Kidney (tissue), 13 donors: ENCODE measurements at regions not wholly inside any gene's neighbourhood (a gene's known extent, or its start where the extent isn't known, plus 50 kb on each side); places are given as distances from the start of the nearest gene placed in this dataset.

Experiments used
- DNase-seq, 5 donors: peaks; one replicate each; pipeline ENCODE4 v3.0.0-alpha.2; 2013 to 2020
- FAIRE-seq: peaks from 2 replicates; lab custom pipeline; 2012; peaks lifted over from hg19 to GRCh38; lab: Jason Lieb, UNC
- H3K27ac ChIP-seq, 2 donors: one replicate each; pipeline ENCODE4 v1.7.0; 2013; ENCODE audit warnings: low read depth in 2 of 2, low read length in 2 of 2, inconsistent platforms in 1 of 2
- H3K27me3 ChIP-seq: one replicate; pipeline ENCODE4 v1.7.1; 2013; ENCODE audit warnings: low read length, inconsistent platforms; ENCODE audit not compliant: control insufficient read depth, insufficient read depth
- H3K36me3 ChIP-seq, 3 donors: one replicate each; pipeline versions ENCODE4 v1.7.0 to v1.7.1; 2013; ENCODE audit warnings: low read length in 3 of 3, control low read depth in 1 of 3, inconsistent platforms in 1 of 3; ENCODE audit not compliant: insufficient read depth in 3 of 3, control insufficient read depth in 2 of 3
- H3K4me1 ChIP-seq, 3 donors: one replicate each; pipeline versions ENCODE4 v1.7.0 to v1.7.1; 2013; ENCODE audit warnings: low read length in 3 of 3, inconsistent platforms in 1 of 3, low read depth in 1 of 3; ENCODE audit not compliant: control insufficient read depth in 2 of 3, insufficient read depth in 2 of 3
- H3K4me3 ChIP-seq, 3 donors: one replicate each; pipeline versions ENCODE4 v1.7.0 to v1.8.1; 2013; ENCODE audit warnings: low read length in 3 of 3, control low read depth in 1 of 3, inconsistent platforms in 1 of 3
- H3K9ac ChIP-seq, 3 donors: one replicate each; pipeline versions ENCODE4 v1.7.0 to v1.7.1; 2013; ENCODE audit warnings: low read length in 3 of 3, control low read depth in 1 of 3, inconsistent platforms in 1 of 3
- H3K9me3 ChIP-seq, 3 donors: one replicate each; pipeline versions ENCODE4 v1.7.0 to v1.7.1; 2013; ENCODE audit warnings: low read length in 3 of 3, control low read depth in 1 of 3, inconsistent platforms in 1 of 3; ENCODE audit not compliant: control insufficient read depth in 2 of 3, insufficient read depth in 1 of 3
- CTCF ChIP-seq: IDR thresholded peaks from 3 replicates; pipeline ENCODE4 v1.5.1; 2012; ENCODE audit warnings: mild to moderate bottlenecking, moderate library complexity, borderline replicate concordance; ENCODE audit not compliant: insufficient read depth; ENCODE audit errors: extremely low read depth
- intact Hi-C: fragments of 100-400 bp; cut with DNase I; formaldehyde crosslinking; loops from one replicate; pipeline ENCODE4 v1.11.1; 2022
- donor health status: control.
- donor health status: control.
- donor health status: control.
- donor health status: control.
- donor health status: control.
- donor health status: DM: yes; HTN: yes; CAD: no.
- donor health status: Normal renal cell carcinoma (clear cell type).

- Histone ChIP-seq H3K9ac (no peak overlapping the region), H3K27ac (no peak overlapping the region), H3K27me3 (peaks cover 5% of the 10 kb centered on the region), H3K4me1 (no peaks in the 10 kb centered on the region), H3K4me3 (no peak overlapping the region), H3K9me3 (peaks cover 0 to 11% (median 5%) of the 10 kb centered on the region in 3 donors), H3K36me3 (no peaks in the 10 kb centered on the region)
- TF ChIP-seq CTCF = no peak
- no peak for FAIRE-seq
- intact Hi-C loops = no loop called here
- DNase-seq = no peak
Measured at GRCh38 chr22:49703990-49704344, 123.7 kb downstream of the BRD1 start.

- Histone ChIP-seq H3K4me3 (no peak overlapping the region), H3K27me3 (peaks cover 5% of the 10 kb centered on the region), H3K4me1 (no peaks in the 10 kb centered on the region), H3K9ac (no peak overlapping the region), H3K36me3 (no peaks in the 10 kb centered on the region), H3K27ac (no peak overlapping the region), H3K9me3 (peaks cover 0 to 10% (median 5%) of the 10 kb centered on the region in 3 donors)
- FAIRE-seq (no peak), DNase-seq (no peak)
- TF ChIP-seq CTCF = no peak
- intact Hi-C loops = no loop called here
Measured at GRCh38 chr22:49703505-49703904, 124.2 kb downstream of the BRD1 start.

- DNase-seq (no peak), FAIRE-seq (no peak)
- Histone ChIP-seq H3K27ac (no peak overlapping the region), H3K4me1 (no peaks in the 10 kb centered on the region), H3K9me3 (peaks cover 0 to 10% (median 5%) of the 10 kb centered on the region in 3 donors), H3K36me3 (no peaks in the 10 kb centered on the region), H3K27me3 (peaks cover 5% of the 10 kb centered on the region), H3K9ac (no peak overlapping the region), H3K4me3 (no peak overlapping the region)
- no peak for TF ChIP-seq CTCF
- intact Hi-C loops = no loop called here
Measured at GRCh38 chr22:49702068-49702397, 125.6 kb downstream of the BRD1 start.

GRCh38 chr22:49701380-49702067 is 126.1 kb downstream of the BRD1 start:
- Histone ChIP-seq H3K4me3 (no peak overlapping the region), H3K9me3 (peaks cover 0 to 10% (median 5%) of the 10 kb centered on the region in 3 donors), H3K27me3 (peaks cover 5% of the 10 kb centered on the region), H3K9ac (no peak overlapping the region), H3K4me1 (no peaks in the 10 kb centered on the region), H3K27ac (no peak overlapping the region), H3K36me3 (no peaks in the 10 kb centered on the region)
- DNase-seq (no peak), FAIRE-seq (no peak)
- intact Hi-C loops = no loop called here
- peak; percentile 3 for TF ChIP-seq CTCF
